ENCODE measurements at regions not wholly inside any gene's neighbourhood (a gene's known extent, or its start where the extent isn't known, plus 50 kb on each side); places are given as distances from the start of the nearest gene placed in this dataset.

DNA sequence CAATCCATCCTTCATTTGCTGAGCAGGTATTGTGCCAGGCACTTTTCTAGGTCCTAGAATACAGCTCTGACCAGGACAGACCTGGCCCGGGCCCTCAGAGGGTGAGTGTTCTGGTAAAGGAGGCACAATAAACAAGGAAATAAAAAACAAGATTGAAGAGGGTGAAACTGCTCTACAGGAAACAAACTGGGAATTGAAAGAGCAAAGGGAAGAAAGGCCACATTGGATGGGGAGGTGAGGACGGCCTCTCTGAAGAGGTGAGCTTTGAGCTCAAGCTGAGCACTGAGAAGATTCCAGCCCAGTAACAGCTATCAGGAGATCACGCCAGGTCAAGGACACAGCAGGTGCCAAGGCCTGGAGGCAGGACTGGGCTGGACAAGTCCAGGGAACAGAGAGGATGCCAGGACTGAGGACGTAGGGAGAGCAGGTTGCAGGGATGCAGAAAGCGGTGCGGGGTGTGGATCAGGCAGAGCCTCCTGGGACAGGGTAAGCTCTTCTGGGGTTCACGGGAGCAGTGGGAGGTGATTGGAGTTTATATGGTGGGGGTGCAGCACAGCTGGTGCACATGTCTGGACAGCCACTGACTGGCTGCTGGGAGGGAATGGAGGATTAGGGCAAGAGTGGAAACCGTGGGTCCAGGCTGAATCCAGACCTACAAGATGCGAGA, 433.3 kb downstream of the PREX1 start:
- TF ChIP-seq TEAD4 (IDR thresholded peaks at IDR 0.05) (no peak), CREB1 (IDR thresholded peaks at IDR 0.05; ENCODE audit: low read depth) (no peak), TAF1 (IDR thresholded peaks at IDR 0.05; ENCODE audit: low read depth) (no peak), EP300 (IDR thresholded peaks at IDR 0.05; ENCODE audit: borderline replicate concordance) (no peak), ZBTB7A (IDR thresholded peaks at IDR 0.05; ENCODE audit: low read depth) (no peak), TCF12 (IDR thresholded peaks at IDR 0.05; ENCODE audit: low read depth) (no peak), FOXM1 (IDR thresholded peaks at IDR 0.05; ENCODE audit: borderline replicate concordance, low read depth) (no peak)
- TF ChIP-seq, protein P1, sequence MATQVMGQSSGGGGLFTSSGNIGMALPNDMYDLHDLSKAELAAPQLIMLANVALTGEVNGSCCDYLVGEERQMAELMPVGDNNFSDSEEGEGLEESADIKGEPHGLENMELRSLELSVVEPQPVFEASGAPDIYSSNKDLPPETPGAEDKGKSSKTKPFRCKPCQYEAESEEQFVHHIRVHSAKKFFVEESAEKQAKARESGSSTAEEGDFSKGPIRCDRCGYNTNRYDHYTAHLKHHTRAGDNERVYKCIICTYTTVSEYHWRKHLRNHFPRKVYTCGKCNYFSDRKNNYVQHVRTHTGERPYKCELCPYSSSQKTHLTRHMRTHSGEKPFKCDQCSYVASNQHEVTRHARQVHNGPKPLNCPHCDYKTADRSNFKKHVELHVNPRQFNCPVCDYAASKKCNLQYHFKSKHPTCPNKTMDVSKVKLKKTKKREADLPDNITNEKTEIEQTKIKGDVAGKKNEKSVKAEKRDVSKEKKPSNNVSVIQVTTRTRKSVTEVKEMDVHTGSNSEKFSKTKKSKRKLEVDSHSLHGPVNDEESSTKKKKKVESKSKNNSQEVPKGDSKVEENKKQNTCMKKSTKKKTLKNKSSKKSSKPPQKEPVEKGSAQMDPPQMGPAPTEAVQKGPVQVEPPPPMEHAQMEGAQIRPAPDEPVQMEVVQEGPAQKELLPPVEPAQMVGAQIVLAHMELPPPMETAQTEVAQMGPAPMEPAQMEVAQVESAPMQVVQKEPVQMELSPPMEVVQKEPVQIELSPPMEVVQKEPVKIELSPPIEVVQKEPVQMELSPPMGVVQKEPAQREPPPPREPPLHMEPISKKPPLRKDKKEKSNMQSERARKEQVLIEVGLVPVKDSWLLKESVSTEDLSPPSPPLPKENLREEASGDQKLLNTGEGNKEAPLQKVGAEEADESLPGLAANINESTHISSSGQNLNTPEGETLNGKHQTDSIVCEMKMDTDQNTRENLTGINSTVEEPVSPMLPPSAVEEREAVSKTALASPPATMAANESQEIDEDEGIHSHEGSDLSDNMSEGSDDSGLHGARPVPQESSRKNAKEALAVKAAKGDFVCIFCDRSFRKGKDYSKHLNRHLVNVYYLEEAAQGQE (IDR thresholded peaks at IDR 0.05; ENCODE audit: low read depth), result no peak

DNA sequence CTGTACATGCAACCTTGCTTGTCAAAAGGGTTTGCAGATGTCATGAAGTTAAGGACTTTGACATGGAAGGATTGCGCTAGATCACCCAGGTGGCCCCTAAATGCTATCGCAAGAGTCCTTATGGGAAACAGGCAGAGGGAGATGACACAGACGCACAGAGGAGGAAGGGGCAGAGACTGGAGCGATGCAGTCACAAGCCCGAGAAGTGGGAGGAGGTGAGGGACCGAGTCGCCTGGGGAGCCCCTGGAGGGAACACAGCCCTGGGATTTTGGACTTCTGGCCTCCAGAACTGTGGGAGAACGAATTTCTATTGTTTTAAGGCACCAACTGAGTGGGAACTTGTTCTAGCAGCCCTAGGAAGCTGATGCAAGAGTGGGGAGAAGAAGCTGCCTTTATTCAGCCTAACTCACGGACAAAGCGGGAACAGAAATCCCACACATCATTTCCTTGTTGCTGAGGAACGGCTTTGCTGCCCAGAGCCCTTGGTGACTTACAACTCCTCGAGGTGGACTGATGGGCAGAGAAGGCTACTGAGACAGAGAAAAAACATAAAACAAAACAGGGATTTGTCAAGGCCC, 434.0 kb downstream of the PREX1 start:
- TF ChIP-seq TAF1 (IDR thresholded peaks at IDR 0.05; ENCODE audit: low read depth) (no peak), YY1 (IDR thresholded peaks at IDR 0.05; ENCODE audit: low read depth) (no peak), TEAD4 (IDR thresholded peaks at IDR 0.05) (no peak), EP300 (IDR thresholded peaks at IDR 0.05; ENCODE audit: borderline replicate concordance) (no peak), NFIC (IDR thresholded peaks at IDR 0.05) (no peak), FOXM1 (IDR thresholded peaks at IDR 0.05; ENCODE audit: borderline replicate concordance, low read depth) (no peak), TCF12 (IDR thresholded peaks at IDR 0.05; ENCODE audit: low read depth) (no peak)
- TF ChIP-seq, protein P2, sequence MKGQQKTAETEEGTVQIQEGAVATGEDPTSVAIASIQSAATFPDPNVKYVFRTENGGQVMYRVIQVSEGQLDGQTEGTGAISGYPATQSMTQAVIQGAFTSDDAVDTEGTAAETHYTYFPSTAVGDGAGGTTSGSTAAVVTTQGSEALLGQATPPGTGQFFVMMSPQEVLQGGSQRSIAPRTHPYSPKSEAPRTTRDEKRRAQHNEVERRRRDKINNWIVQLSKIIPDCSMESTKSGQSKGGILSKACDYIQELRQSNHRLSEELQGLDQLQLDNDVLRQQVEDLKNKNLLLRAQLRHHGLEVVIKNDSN (IDR thresholded peaks at IDR 0.05), result no peak
- TF ChIP-seq, protein P1 (IDR thresholded peaks at IDR 0.05; ENCODE audit: low read depth), result no peak
- TF ChIP-seq, protein P3, sequence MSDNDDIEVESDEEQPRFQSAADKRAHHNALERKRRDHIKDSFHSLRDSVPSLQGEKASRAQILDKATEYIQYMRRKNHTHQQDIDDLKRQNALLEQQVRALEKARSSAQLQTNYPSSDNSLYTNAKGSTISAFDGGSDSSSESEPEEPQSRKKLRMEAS (IDR thresholded peaks at IDR 0.05), result no peak

DNA sequence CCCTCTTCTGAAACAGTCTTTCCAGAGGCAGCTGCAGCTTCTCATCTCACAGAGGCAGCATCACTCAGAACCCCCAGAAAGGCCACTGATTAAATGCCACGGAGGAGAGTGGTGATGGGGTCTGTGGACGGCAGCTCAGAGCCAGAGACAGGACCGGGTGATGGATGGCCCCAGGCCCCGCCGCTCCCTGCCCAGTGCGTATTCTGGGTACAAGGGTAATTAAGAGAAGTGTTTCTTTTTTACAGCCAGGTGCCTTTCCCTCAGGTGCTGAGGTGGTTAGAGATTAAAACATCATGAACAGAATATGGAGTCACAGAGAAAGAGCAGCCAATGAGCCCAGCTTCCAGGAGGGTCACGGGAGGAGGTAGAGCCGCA, 434.5 kb downstream of the PREX1 start:
- TF ChIP-seq CEBPB (IDR thresholded peaks at IDR 0.05), result no peak
- TF ChIP-seq ZBTB7A (IDR thresholded peaks at IDR 0.05; ENCODE audit: low read depth), result no peak
- TF ChIP-seq, protein P2 (IDR thresholded peaks at IDR 0.05), result no peak
- TF ChIP-seq CREB1 (IDR thresholded peaks at IDR 0.05; ENCODE audit: low read depth), result no peak

DNA sequence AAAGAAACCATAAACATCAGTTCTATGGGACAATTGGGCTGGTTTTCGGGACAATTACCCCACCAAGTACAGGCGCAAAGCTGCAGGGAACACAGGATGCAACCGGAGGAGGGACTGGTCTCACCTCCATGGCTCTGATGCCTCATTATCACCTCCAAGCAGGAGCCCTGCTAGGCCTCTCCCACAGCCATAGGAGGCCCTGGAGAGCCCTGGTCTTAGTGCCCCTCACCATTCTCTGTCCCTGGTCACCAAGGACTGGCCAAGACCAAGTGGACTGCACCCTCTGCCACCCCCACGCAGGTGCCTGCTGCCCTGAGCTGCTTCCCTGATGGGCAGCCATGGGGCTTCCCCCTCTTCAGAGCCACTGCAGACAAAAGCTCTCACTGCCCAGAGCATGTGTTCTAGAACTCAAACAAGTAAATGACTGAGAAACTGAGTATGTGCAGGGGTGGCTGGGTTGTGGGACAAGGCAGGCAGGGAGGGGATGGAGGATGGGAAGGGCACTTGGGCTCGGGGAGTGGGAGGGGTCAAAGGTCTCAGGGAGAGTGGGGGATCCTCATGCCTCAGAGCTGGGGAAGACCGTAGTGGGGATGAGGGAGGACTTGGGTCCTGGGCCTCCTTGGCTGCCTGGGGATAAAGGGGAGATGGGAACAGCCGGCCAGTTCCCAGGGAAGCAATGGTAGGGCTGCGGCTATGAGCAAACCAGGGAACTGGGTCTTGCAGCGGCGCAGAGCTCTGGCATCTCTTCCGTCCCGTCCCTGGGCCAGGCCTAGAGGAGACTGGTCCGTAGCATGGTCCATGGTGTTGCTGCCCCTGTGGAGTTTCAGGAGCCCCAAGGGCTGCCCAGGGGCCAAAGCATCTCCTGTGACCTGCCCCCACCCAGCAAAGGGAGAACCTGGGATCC, 435.1 kb downstream of the PREX1 start:
- no peak for TF ChIP-seq RAD21 (IDR thresholded peaks at IDR 0.05; ENCODE audit: low read depth)
- no peak for TF ChIP-seq TEAD4 (IDR thresholded peaks at IDR 0.05)
- TF ChIP-seq FOXM1 (IDR thresholded peaks at IDR 0.05; ENCODE audit: borderline replicate concordance, low read depth), result no peak
- TF ChIP-seq EGR1 (IDR thresholded peaks at IDR 0.05), result no peak
- TF ChIP-seq CREB1 (IDR thresholded peaks at IDR 0.05; ENCODE audit: low read depth), result no peak
- TF ChIP-seq YY1 (IDR thresholded peaks at IDR 0.05; ENCODE audit: low read depth), result no peak
- TF ChIP-seq, protein P3 (IDR thresholded peaks at IDR 0.05), result no peak
- TF ChIP-seq, protein P2 (IDR thresholded peaks at IDR 0.05), result no peak
- no peak for TF ChIP-seq TAF1 (IDR thresholded peaks at IDR 0.05; ENCODE audit: low read depth)
- TF ChIP-seq NFIC (IDR thresholded peaks at IDR 0.05), result no peak
- no peak for TF ChIP-seq EP300 (IDR thresholded peaks at IDR 0.05; ENCODE audit: borderline replicate concordance)
- TF ChIP-seq, protein P1 (IDR thresholded peaks at IDR 0.05; ENCODE audit: low read depth), result no peak
- TF ChIP-seq CEBPB (IDR thresholded peaks at IDR 0.05), result no peak
- TF ChIP-seq ZBTB7A (IDR thresholded peaks at IDR 0.05; ENCODE audit: low read depth), result no peak
- TF ChIP-seq TCF12 (IDR thresholded peaks at IDR 0.05; ENCODE audit: low read depth), result no peak

Data from Ishikawa (cell line).